Effector CD4-positive, alpha-beta T cell (primary cell): ENCODE measurements at regions not wholly inside any gene's neighbourhood (a gene's known extent, or its start where the extent isn't known, plus 50 kb on each side); places are given as distances from the start of the nearest gene placed in this dataset.

Experiments used
- DNase-seq: peaks from one replicate; pipeline ENCODE4 v3.0.0-alpha.2; 2020

DNA sequence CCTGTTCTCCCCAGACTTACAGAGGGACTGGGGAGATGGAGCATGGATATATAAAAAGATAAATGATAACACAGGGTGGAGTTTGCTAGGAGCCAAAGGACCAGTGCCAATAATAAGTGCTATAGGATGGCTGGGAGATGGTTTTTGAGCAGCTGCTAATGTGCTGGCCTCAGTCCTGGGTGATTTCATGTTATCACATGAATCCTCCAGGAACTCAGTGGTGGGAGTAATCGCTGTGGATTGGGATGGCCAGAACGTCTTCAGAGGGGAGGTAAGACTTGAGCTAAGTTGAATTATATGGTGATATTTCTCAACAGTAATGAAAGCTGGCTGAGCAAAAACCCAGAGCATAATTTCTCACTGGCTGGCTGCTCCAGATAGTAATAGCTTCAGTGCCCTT, 441.4 kb downstream of the SLC4A3 start:
- no peak for DNase-seq

DNA sequence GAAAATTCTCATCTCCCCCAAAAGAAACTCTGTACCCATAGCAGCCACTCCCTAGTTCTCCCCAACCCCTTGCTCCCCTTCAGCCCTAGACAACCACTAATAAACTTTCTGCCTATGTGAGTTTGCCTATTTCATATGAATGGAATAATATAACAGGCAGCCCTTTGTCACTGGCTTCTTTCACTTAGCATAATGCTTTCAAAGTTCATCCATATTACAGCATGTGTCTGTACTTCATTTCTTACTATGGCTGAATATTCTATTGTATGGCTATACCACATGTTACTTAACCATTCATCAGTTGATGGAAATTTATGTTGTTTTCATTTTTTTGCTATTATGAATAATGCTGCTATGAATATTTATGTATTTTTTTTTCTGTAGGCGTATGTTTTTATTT, 442.9 kb downstream of the SLC4A3 start:
- DNase-seq = no peak

DNA sequence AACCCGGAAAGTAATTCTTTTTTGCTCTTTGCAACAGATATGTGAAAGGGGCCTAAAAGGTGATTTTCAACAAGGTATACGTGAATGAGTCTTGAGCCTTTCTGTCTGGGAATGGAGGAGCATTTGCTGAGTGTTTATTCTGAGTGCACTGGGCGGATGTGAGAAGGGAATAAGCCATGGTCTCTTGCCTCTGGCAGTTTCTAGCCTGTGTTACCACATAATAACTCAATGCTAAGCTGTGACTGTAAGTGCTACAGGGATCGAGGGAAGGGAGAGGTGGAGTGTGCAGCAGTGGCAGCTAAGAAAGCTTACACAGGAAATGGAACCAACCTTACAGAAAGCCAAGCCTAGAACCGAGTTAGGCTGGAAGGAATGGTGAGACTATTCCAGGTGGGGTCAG, 444.3 kb downstream of the SLC4A3 start:
- no peak for DNase-seq

- DNase-seq = no peak
Observed at GRCh38 chr2:220072669-220073220, 445.3 kb downstream of the SLC4A3 start.

DNA sequence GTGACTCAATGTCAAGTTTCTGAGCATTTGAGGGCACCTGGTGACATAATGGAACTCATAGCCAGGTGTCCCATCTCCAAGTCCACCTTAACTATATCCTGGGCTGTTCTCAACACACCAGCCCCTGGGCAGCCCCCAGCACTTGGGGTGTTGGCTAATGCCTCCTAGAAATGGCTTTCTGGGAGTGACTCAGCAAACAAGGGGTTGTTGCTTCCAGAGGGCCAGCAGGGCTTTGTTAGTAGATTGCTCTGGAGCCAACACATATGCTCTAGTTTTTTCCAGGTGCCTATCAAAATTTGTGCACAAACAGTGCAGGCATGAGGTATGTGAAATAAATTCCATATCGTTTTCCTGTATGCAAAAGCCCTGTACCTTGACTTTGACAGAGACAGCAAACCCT, 448.4 kb downstream of the SLC4A3 start:
- no peak for DNase-seq

DNA sequence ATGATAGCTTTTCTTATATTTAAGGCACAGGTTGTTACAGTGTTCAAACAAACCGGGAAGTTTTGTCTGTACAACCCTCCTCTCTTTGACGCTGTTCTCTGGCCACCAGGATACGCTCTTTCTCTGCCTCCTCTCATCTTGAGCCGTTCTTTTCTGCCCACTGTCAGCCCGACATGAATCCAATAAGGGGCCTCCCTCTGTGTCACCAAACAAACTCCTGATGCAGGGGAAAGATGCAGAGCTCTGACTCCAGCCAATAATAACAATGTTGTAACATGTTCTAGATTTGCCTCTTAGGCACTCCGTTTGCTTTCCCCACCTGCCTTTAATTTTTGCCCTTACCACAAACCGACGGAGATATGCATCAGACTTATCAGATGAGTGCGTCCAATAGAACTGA, 449.3 kb downstream of the SLC4A3 start:
- DNase-seq = no peak

DNA sequence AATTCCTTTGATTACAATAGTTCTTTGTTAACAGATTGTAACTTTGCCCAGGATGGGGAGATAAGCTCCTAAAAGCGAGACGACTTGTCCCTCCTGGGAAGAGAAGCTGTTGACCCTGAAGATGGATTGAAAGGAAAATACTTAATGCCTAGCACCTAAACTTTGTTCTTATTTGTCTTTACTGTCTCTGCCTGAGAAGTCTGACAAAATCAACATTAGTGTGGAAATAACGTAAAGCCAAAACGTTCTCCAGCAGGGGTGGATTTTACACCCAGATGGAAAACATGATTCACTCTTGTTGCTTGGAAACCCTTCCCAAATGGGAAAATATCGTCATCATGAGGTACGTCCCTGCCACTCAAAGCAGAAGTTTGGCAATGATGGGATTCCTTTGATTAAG, 450.1 kb downstream of the SLC4A3 start:
- no peak for DNase-seq

- DNase-seq = no peak
Observed at GRCh38 chr2:220078439-220078838, 451.0 kb downstream of the SLC4A3 start.

GRCh38 chr2:220079595-220079994, 452.2 kb downstream of the SLC4A3 start:
- DNase-seq = no peak

DNA sequence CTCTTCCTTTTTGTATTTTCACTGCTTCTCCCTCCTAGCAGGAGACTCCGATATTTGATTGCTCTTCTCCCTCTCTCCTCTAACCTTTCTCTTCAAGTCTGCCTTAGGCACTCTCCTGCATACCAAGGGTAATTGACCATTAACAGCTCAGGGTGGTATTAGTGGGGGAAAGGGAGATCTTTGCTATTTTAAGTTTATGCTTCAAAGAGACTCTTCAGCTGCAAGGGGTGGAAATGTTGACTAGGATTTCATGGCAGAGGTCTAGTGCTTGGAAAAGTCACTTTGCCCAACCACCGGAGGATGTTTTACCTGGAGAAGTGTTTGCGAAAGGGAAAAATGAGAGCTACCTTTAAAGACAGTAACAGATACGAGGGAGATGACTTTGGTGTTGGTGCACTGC, 453.7 kb downstream of the SLC4A3 start:
- no peak for DNase-seq

DNA sequence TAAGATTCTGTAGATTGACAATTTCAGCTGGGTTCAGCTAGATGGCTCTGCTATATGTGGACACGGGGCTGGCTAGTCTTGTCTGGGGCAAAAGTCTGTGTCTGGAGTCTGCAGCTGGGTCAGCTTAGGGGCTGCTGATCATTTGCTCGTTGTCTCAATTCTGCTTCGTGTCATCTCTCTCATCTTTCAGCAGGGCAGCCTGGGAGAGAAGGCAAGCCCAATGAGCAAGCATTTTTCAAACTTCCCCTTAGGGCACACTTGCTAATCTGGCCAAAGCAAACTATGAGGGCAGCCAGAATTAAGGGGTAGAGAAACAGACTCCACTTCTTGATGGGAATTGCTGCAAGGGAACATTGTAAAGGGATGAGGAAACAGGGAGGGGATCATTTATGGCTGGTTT, 462.6 kb downstream of the SLC4A3 start:
- no peak for DNase-seq

- DNase-seq = no peak
Observed at GRCh38 chr2:220096406-220096805, 469.0 kb downstream of the SLC4A3 start.

DNA sequence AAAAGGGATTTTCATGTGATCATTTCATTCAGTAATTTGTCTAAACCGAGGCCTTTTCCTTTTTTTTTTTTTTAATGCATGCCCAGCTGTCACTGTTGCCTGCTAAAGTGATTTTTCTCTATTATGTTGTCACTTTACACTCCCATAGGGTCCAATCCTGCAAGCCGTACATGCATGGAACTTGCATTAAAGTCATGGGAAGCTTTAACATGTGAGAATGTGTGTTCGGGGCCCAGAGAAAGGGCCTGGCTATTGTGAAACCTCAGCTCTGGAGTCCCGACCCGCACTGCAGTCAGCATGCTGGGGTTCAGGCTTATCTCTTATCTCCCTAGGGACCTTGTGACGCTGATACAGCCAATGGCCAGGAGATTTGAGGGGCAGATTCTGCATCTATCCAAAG, 474.6 kb downstream of the SLC4A3 start:
- DNase-seq = no peak

DNA sequence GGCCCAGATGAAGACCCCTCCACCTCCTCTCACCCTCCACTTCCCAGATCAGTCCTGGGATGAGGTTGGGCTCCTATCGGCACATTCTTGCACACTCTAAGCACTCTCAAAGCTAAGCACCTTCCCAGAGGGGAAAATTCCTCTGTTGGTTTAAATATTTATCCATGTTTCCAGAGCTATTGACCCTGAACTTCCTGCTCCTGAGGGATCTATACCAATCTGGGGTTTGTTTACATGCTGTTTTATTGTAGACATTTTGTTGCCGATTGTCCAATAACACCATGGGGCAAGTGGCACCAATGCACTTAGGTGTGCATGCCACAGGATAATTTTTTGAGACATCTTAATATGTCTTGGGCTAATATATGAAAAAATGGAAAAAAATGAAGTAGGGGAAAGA, 476.2 kb downstream of the SLC4A3 start:
- no peak for DNase-seq

DNA sequence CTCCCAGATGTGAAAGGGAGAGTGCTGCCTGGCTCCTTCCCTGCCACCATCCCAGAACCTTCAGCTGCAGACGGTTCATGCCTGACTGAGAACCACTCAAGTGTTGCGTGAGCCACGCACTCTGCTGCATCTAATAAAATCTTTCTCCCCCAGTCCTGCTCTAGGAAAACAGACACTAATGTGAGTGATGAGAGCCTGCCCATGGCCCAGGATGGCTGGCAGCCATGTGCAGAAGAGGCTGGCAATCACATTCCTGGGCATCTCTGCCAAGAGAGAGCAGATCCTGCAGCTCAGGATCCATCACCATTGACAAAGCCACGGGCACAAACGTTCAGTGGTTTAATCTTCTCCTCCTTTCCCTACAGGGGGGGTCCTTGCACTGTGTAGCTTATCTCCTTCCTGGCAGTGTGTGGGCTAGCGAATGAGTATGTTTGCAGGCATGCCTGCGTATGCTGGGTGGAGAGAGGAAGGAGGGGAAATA, 477.5 kb downstream of the SLC4A3 start:
- no peak for DNase-seq

GRCh38 chr2:220106065-220106464, 478.6 kb downstream of the SLC4A3 start:
- DNase-seq = no peak

- no peak for DNase-seq
Observed at GRCh38 chr2:220107380-220107791, 480.0 kb downstream of the SLC4A3 start.

DNA sequence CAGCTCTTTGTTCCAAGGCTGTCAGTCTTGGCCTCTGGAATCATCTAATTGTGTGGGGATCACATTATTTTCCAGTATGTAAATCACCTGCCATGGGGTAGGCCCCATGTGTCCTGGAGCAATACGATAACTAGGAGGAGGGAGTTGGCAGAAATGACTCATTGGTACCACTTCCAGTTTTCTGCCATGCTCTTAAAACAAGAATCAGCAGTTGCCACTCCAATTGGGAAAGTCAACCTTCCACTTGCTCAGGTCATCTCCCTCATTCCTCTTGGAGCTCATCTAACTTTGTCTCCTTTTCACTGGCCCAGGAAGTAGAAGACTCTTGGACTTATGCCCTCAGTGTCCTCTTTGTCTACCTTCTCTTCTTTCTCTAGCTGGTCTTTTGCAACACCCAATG, 487.0 kb downstream of the SLC4A3 start:
- no peak for DNase-seq

- no peak for DNase-seq
Observed at GRCh38 chr2:220117025-220117424, 489.6 kb downstream of the SLC4A3 start.

DNA sequence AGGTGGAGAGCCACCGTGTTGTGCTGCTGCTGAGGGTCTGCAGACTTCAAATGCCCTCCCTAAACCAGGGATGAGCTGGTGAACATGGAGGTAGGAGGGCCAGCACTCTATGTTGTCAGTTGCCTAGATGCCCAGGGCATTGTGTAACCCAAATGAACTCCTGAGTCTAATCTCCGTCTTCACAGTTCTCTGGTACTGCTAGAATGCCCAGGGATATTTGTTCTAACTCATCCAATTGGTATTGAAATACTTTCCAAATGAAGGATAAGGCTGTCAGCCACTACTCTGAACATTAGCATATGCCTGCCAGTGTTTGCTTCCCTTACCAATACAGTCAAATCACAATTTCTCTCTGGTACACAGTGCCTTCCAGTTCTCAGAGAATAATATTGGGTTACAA, 492.6 kb downstream of the SLC4A3 start:
- DNase-seq = no peak

- no peak for DNase-seq
Observed at GRCh38 chr2:220123751-220124150, 496.3 kb downstream of the SLC4A3 start.

GRCh38 chr2:220125551-220125950, 498.1 kb downstream of the SLC4A3 start:
- no peak for DNase-seq

DNA sequence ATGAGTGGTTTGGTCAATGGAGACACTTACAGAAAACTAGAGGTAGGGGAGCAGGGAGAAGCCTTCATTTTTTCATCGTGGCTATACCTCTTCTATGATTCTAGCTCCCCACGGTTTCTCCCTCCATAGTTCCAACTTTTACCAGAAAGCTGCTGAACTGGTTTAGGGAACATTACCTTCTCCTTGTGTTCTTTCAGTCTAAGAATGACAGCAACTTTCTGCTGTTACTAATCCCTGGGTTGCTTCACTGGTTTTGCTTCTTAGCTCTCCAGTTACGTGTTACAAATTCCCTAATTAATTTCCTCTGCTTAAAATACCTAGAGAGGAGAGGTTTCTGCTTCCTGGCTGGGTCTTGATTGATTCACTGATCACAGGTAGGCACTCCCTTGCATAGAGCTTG, 499.9 kb downstream of the SLC4A3 start:
- no peak for DNase-seq

GRCh38 chr2:220127876-220128275, 500.4 kb downstream of the SLC4A3 start:
- DNase-seq = no peak

DNA sequence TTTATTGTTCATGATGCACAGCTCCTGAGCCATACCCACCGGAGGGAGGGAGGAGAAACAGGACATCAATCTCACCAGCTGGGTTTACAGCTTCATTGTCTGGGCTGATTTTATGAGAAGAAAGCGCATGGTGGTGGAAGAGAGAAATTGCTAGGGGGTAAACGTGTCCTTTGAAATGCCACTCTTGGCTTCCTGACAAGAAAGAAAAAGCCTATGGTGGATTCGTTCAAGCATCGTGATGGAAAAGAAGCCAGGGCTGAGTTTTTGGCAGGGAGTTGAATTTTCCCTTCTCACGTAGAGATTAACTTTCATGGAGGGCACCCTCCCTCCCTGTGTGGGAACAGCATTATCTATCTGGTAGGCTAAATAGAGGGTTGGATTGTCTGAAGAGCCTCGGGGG, 502.0 kb downstream of the SLC4A3 start:
- no peak for DNase-seq
